ENCODE measurements at regions not wholly inside any gene's neighbourhood (a gene's known extent, or its start where the extent isn't known, plus 50 kb on each side); places are given as distances from the start of the nearest gene placed in this dataset.

DNA sequence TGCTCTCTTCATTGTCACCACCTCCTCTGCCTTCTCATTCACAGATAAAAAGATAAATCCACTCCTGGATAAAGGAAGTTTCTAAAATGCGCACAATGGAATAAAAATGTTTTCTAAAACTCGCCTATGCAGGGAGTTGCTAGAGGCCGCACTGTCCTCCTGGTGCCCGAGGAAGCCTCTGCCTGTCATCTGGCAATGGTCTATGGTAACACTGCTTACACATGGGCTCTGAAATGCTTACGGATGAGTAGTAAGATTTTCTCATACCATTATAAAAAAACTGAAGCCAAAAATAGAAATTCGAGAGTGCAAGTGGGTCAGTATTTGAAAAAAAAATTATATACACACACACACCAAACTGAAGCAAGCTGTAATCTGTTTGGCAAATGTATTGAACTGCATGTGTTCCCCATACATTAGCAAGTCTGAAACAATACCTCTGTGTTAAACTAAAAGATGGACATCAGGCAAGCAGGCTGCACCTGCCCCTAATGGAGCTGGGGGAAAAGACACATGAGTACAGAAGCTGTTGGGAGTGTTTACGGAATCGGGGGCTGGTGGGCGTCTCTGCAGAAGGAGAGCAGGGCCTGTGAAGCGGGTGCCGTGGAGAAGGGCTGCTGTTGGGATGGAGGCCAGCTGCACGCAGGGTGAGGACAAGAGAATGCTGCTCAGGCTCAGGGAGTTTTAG, 103.3 kb upstream of the FAT1 start:
- TF ChIP-seq, protein P1, sequence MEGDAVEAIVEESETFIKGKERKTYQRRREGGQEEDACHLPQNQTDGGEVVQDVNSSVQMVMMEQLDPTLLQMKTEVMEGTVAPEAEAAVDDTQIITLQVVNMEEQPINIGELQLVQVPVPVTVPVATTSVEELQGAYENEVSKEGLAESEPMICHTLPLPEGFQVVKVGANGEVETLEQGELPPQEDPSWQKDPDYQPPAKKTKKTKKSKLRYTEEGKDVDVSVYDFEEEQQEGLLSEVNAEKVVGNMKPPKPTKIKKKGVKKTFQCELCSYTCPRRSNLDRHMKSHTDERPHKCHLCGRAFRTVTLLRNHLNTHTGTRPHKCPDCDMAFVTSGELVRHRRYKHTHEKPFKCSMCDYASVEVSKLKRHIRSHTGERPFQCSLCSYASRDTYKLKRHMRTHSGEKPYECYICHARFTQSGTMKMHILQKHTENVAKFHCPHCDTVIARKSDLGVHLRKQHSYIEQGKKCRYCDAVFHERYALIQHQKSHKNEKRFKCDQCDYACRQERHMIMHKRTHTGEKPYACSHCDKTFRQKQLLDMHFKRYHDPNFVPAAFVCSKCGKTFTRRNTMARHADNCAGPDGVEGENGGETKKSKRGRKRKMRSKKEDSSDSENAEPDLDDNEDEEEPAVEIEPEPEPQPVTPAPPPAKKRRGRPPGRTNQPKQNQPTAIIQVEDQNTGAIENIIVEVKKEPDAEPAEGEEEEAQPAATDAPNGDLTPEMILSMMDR (IDR thresholded peaks at IDR 0.05; ENCODE audit: insufficient read depth, low read depth, low read length), result no peak
- CTCF ChIA-PET, result interaction anchor here (1.3 kb wide), 1 partner anchor 33 kb away, joined by 3 read pairs; no protein-coding TSS in a partner anchor
- DNase-seq (ENCODE audit: low read depth), result no peak
- H3K27me3 ChIP-seq (ENCODE audit: control insufficient read depth, insufficient read depth, low read length), result no peaks in the 10 kb centered on the region; the same call in 1 of the 2 replicates
- POLR2A ChIA-PET, result interaction anchor here (0.6 kb wide), 1 partner anchor 496 kb away, joined by 3 read pairs; no protein-coding TSS in a partner anchor
- H3K36me3 ChIP-seq (ENCODE audit: control insufficient read depth, insufficient read depth, low read length), result no peaks in the 10 kb centered on the region
- no peak overlapping the region for H3K4me3 ChIP-seq (ENCODE audit: low read depth, low read length)

DNA sequence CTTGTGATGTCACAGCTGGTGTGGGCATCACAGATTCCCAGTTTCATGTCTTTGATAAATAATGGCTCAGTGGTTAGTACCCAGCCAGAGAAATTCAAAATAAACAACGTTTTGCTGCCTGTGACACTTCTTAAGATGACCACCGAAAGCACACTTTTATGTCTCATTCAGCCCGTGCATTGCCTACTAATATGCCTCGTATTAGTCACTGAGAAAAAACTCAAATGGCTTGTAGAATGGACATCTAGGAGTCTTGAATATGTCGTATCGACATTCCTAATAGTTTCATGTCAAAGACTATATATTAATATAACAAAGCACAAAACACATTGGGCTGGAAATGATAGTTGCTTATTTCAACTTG, 103.9 kb upstream of the FAT1 start:
- DNase-seq (ENCODE audit: low read depth), result no peak
- CTCF ChIA-PET, result interaction anchor here (1.3 kb wide), 1 partner anchor 34 kb away, joined by 3 read pairs; no protein-coding TSS in a partner anchor
- no peaks in the 10 kb centered on the region; the same call in 1 of the 2 replicates for H3K27me3 ChIP-seq (ENCODE audit: control insufficient read depth, insufficient read depth, low read length)
- POLR2A ChIA-PET, result interaction anchor here (0.6 kb wide), 1 partner anchor 495 kb away, joined by 3 read pairs; no protein-coding TSS in a partner anchor
- H3K4me3 ChIP-seq (ENCODE audit: low read depth, low read length), result no peak overlapping the region
- TF ChIP-seq, protein P1 (IDR thresholded peaks at IDR 0.05; ENCODE audit: insufficient read depth, low read depth, low read length), result no peak
- no peaks in the 10 kb centered on the region for H3K36me3 ChIP-seq (ENCODE audit: control insufficient read depth, insufficient read depth, low read length)

DNA sequence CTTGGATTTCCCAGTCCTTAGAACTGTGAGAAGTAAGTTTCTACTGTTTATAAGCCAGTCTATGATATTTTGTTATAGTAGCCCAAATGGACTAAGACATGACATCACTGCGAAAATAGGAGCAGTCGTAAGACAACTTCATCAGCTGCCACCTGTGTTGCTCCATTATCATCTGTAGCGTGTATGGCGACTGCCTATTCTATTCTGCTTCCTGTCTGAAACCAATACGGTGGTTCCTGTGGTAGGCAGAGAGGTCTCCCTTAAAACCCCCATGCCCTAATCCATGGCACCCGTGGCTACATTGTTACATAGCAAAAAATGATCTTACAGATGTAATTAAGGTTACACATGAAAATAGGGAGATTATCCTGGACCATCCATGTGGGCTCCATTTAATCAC, 105.4 kb upstream of the FAT1 start:
- H3K4me3 ChIP-seq (ENCODE audit: low read depth, low read length), result no peak overlapping the region
- DNase-seq (ENCODE audit: low read depth), result no peak
- no peaks in the 10 kb centered on the region; the same call in 1 of the 2 replicates for H3K27me3 ChIP-seq (ENCODE audit: control insufficient read depth, insufficient read depth, low read length)
- no peaks in the 10 kb centered on the region for H3K36me3 ChIP-seq (ENCODE audit: control insufficient read depth, insufficient read depth, low read length)
- TF ChIP-seq, protein P1 (IDR thresholded peaks at IDR 0.05; ENCODE audit: insufficient read depth, low read depth, low read length), result no peak
- ChIA-PET CTCF (interaction anchor here (1.3 kb wide), 1 partner anchor 13 kb away, joined by 3 read pairs; no protein-coding TSS in a partner anchor), POLR2A (no interaction called here)

DNA sequence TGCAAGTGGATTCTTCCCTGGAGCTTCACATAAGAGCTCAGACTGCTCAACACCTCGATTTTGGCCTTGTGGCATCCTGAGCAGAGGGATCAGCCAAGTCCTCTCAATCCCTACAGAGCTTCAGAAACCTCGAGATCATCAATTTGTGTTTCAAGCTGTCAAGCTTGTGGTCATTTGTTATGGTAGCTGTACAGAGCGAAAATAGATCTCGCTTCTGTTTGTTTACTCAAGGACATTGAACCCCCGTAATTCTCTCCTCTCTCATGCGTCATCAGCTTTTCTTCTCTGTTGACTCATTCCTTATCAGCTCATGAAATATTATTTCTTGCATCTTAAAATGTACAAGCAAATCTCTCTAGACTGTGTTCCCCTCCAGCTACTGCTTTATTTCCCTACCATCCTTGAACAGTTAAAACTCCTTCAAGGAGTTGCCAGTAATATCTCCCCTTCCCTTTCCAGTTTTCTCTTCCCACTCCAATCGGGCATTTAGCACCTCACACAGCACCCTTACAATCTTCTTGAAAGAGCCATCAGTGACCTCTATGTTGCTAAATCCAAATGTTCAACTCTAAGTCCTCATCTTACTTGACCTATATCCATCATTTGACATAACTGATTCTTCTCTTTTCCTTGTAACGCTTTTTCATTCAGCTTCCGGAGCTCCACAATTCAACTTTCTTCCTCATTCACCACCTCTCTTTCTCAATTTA, 106.2 kb upstream of the FAT1 start:
- DNase-seq (ENCODE audit: low read depth), result no peak
- H3K27me3 ChIP-seq (ENCODE audit: control insufficient read depth, insufficient read depth, low read length), result no peaks in the 10 kb centered on the region; the same call in 1 of the 2 replicates
- H3K4me3 ChIP-seq (ENCODE audit: low read depth, low read length), result no peak overlapping the region
- POLR2A ChIA-PET, result no interaction called here
- CTCF ChIA-PET, result interaction anchor here (0.6 to 1.4 kb wide), 4 partner anchors 9 to 1984 kb away, joined by 3 to 5 read pairs (median 3); no protein-coding TSS in a partner anchor
- no peaks in the 10 kb centered on the region for H3K36me3 ChIP-seq (ENCODE audit: control insufficient read depth, insufficient read depth, low read length)
- TF ChIP-seq, protein P1 (IDR thresholded peaks at IDR 0.05; ENCODE audit: insufficient read depth, low read depth, low read length), result no peak

DNA sequence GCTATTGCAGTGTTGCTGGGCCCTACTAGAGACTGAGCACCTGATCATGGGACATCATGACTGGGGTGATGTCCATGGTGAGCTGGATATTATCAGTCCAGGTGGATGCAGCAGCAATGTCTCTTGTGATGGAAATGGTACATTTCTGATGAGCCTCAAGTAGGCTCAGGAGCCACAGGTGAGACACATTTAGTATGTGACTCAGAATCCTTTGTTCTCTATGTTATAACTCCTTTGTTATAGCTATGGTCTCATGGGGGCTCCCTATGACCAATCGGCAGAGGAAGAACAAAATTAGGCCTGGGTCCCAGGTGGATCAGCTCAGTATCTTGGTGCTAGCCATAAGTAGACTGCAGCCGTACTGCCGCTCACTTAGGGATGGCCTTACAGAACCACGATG, 107.9 kb upstream of the FAT1 start:
- DNase-seq (ENCODE audit: low read depth), result no peak
- ChIA-PET CTCF (no interaction called here), POLR2A (no interaction called here)
- TF ChIP-seq, protein P1 (IDR thresholded peaks at IDR 0.05; ENCODE audit: insufficient read depth, low read depth, low read length), result no peak
- Histone ChIP-seq H3K27me3 (ENCODE audit: control insufficient read depth, insufficient read depth, low read length) (no peaks in the 10 kb centered on the region; the same call in 1 of the 2 replicates), H3K36me3 (ENCODE audit: control insufficient read depth, insufficient read depth, low read length) (no peaks in the 10 kb centered on the region), H3K4me3 (ENCODE audit: low read depth, low read length) (no peak overlapping the region)

All from BJ (cell line).